HepG2 (cell line): ENCODE measurements at regions not wholly inside any gene's neighbourhood (a gene's known extent, or its start where the extent isn't known, plus 50 kb on each side); places are given as distances from the start of the nearest gene placed in this dataset.

ENCODE experiments used
- EZH2 ChIP-seq: conservative IDR thresholded peaks from 2 replicates; pipeline ENCODE4 v1.6.1; 2012; ENCODE audit warnings: mild to moderate bottlenecking, low read depth, low read length, moderate library complexity
- FOSL1 ChIP-seq: sonication (generic); formaldehyde crosslinking; IDR thresholded peaks from 2 replicates; pipeline ENCODE4 v1.9.0; 2021; ENCODE audit warnings: missing genetic modification reagents, borderline replicate concordance
- FOXJ3 ChIP-seq: sonication (generic); formaldehyde crosslinking; IDR thresholded peaks from 2 replicates; pipeline ENCODE4 v1.4.0; 2020; ENCODE audit warnings: missing genetic modification reagents, mild to moderate bottlenecking, borderline replicate concordance
- HMG20A ChIP-seq: IDR thresholded peaks from 2 replicates; pipeline ENCODE4 v1.6.1; 2016; ENCODE audit warnings: borderline replicate concordance
- HOXA7 ChIP-seq: sonication (generic); formaldehyde crosslinking; IDR thresholded peaks from 2 replicates; pipeline ENCODE4 v1.8.1; 2022; ENCODE audit warnings: mild to moderate bottlenecking, missing genetic modification reagents, moderate library complexity
- MTA3 ChIP-seq: sonication (generic); formaldehyde crosslinking; IDR thresholded peaks from 2 replicates; pipeline ENCODE4 v1.4.0; 2020; ENCODE audit warnings: missing genetic modification reagents
- PBX2 ChIP-seq: IDR thresholded peaks from 2 replicates; pipeline ENCODE4 v1.6.1; 2016; ENCODE audit warnings: control low read depth
- POLR2A ChIP-seq, 2 experiments: IDR thresholded peaks; 2 replicates each; pipeline ENCODE4 v1.6.1; 2011; ENCODE audit warnings: low read depth in 2 of 2, low read length in 2 of 2, mild to moderate bottlenecking in 1 of 2, moderate library complexity in 1 of 2; ENCODE audit not compliant: insufficient read depth in 1 of 2
- SETDB1 ChIP-seq: sonication (generic); formaldehyde crosslinking; IDR thresholded peaks from 2 replicates; pipeline ENCODE4 v1.5.1; 2020; ENCODE audit warnings: missing genetic modification reagents, mild to moderate bottlenecking, borderline replicate concordance
- STAT6 ChIP-seq: sonication (generic); formaldehyde crosslinking; IDR thresholded peaks from 2 replicates; pipeline ENCODE4 v1.4.0; 2020; ENCODE audit warnings: missing genetic modification reagents, mild to moderate bottlenecking, borderline replicate concordance
- TCF12 ChIP-seq, 2 experiments: fragments of 450-650 bp in 1 of 2; sonication (generic) in 1 of 2; formaldehyde crosslinking in 1 of 2; IDR thresholded peaks; 2 replicates each; pipeline versions ENCODE4 v1.6.1 to v1.8.0; 2017 to 2022; ENCODE audit warnings: antibody characterized with exemption in 1 of 2, mild to moderate bottlenecking in 1 of 2, missing genetic modification reagents in 1 of 2, moderate library complexity in 1 of 2
- TP53 ChIP-seq: sonication (generic); formaldehyde crosslinking; conservative IDR thresholded peaks from 2 replicates; pipeline ENCODE4 v1.4.0; 2020; ENCODE audit warnings: missing genetic modification reagents
- ZNF720 ChIP-seq: sonication (generic); formaldehyde crosslinking; IDR thresholded peaks from 2 replicates; pipeline ENCODE4 v1.4.0; 2020; ENCODE audit warnings: missing genetic modification reagents
- TF ChIP-seq, protein P1 (sequence below): sonication (generic); formaldehyde crosslinking; IDR thresholded peaks from 2 replicates; pipeline ENCODE4 v1.5.0; 2020; ENCODE audit warnings: mild to moderate bottlenecking, missing genetic modification reagents, moderate library complexity

- TF ChIP-seq TP53 (CRISPR knock-in tag) (no peak), MTA3 (CRISPR knock-in tag) (no peak), HMG20A (CRISPR knock-in tag) (no peak), FOSL1 (CRISPR knock-in tag) (no peak), HOXA7 (no peak), SETDB1 (CRISPR knock-in tag) (no peak), STAT6 (CRISPR knock-in tag) (no peak), PBX2 (CRISPR knock-in tag) (no peak), FOXJ3 (CRISPR knock-in tag) (no peak), EZH2 (no peak), POLR2A (IDR thresholded peaks at IDR 0.05; ENCODE audit: insufficient read depth in 1 of 2, low read depth in 2 of 2, low read length in 2 of 2) (no peak), TCF12 (IDR thresholded peaks at IDR 0.05) (no peak), TCF12 (CRISPR knock-in tag; IDR thresholded peaks at IDR 0.05) (no peak), ZNF720 (CRISPR knock-in tag) (no peak)
- TF ChIP-seq, protein P1, sequence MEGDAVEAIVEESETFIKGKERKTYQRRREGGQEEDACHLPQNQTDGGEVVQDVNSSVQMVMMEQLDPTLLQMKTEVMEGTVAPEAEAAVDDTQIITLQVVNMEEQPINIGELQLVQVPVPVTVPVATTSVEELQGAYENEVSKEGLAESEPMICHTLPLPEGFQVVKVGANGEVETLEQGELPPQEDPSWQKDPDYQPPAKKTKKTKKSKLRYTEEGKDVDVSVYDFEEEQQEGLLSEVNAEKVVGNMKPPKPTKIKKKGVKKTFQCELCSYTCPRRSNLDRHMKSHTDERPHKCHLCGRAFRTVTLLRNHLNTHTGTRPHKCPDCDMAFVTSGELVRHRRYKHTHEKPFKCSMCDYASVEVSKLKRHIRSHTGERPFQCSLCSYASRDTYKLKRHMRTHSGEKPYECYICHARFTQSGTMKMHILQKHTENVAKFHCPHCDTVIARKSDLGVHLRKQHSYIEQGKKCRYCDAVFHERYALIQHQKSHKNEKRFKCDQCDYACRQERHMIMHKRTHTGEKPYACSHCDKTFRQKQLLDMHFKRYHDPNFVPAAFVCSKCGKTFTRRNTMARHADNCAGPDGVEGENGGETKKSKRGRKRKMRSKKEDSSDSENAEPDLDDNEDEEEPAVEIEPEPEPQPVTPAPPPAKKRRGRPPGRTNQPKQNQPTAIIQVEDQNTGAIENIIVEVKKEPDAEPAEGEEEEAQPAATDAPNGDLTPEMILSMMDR = no peak
Observed at GRCh38 chr4:133903029-133903428, 298.6 kb downstream of the PABPC4L start.
